HG03460 (cell line): ENCODE measurements at regions not wholly inside any gene's neighbourhood (a gene's known extent, or its start where the extent isn't known, plus 50 kb on each side); places are given as distances from the start of the nearest gene placed in this dataset.

Source experiments
- ATAC-seq: cut with Tn5 transposase; IDR thresholded peaks from one replicate; pipeline ENCODE4 v1.9.1; 2021; ENCODE audit not compliant: unreplicated experiment

GRCh38 chr12:19572920-19573558 lies 133.7 kb downstream of the AEBP2 start:
- peak; percentile 79 for ATAC-seq

DNA sequence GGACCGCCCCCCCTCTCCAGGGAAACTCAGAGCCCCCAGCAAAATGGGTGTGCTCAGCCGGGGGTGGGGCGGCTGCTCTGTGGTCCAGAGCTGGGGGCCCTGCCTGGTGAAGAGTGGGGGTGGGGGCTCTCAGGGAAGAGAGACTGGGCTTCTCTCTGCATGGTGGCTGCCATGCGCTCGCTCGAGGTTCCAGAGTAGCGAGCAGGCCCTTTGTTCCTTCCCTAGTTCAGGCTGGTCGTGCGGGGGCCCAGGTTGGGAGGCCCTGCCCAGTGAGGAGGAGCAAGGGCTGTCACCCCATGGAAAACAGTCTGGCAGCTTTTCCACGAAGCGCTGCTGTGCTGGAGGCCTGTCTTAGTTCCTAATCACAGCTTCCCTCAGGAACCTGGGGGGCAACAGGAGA lies 134.6 kb downstream of the AEBP2 start:
- ATAC-seq: no peak

GRCh38 chr12:19574601-19575000 lies 135.3 kb downstream of the AEBP2 start:
- ATAC-seq: peak; percentile 48

- ATAC-seq: no peak
These were observed 136.3 kb downstream of the AEBP2 start for GRCh38 chr12:19575337-19576243.

DNA sequence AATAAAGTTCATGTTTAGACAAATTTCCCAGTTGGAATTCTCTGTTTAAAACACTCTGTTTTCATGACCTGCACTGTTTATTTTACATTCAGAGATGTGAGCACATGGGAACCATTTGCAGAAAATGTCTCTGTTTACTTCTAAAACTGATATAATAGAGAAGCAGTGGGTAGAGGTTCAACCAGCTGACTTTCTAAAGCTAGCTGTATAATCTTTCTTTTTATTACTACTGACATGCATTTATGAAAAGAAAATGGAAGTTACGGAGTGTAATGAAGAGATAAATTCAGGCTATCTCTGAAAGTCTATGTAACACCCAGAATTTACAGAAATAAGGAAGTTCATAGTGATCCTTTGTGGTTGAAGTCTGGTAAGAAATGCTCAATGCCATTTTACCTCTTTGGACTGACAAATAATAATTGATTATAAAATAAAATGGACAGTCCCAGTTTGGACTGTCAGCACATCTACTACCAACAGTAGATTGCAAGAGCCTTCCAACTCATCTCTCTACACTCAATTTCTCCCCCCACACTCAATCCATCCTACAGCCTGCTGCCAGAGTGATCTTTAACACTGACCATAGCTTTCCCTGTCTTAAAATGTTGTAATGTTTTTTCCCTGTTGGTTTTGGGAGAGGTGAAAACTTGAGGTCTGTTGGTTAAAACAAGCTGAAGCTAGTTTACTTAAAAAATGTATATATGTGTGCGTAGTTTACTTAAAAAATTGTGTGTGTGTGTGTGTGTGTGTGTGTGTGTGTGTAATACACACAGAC lies 137.4 kb downstream of the AEBP2 start:
- no peak for ATAC-seq

GRCh38 chr12:19577281-19577530 lies 137.9 kb downstream of the AEBP2 start:
- ATAC-seq: no peak

GRCh38 chr12:19584732-19585131 lies 145.4 kb downstream of the AEBP2 start:
- ATAC-seq: no peak

DNA sequence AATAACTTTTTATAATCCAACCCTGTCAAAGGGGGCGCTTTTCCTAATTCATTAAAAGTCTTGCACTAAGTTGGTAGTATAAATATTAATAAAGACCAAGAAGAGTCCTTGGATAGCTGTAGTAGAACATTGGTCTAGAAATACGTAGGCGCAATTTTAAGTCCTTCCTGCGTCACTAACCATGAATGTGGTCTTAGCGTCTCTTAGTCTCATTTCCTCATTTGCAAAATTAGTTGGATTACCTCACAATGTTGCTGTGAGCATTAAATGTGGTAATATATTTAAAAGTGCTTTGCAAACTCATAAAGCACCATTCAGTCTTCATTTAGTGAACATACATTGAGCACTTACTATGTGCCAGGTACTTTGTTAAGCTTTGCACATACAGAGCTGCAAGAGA lies 149.7 kb downstream of the AEBP2 start:
- ATAC-seq: no peak

DNA sequence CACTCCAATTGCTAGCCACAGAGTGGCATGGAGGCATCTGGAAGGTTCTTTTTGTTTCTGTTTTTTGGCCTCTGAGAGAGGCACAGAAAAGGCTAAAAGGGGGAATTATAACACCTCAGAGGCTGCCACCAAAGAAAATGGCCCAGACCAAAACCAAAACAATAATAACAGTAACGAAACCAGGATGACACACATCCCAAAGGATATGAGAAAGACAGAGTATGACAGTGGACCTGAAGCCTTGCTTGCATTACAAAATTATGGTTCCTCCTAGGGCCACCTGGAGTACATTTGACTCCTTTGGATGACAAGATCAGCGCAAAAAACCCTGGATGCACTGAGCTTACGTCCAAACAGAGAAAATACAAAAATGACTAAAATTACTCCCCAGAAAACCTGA lies 152.7 kb downstream of the AEBP2 start:
- no peak for ATAC-seq

DNA sequence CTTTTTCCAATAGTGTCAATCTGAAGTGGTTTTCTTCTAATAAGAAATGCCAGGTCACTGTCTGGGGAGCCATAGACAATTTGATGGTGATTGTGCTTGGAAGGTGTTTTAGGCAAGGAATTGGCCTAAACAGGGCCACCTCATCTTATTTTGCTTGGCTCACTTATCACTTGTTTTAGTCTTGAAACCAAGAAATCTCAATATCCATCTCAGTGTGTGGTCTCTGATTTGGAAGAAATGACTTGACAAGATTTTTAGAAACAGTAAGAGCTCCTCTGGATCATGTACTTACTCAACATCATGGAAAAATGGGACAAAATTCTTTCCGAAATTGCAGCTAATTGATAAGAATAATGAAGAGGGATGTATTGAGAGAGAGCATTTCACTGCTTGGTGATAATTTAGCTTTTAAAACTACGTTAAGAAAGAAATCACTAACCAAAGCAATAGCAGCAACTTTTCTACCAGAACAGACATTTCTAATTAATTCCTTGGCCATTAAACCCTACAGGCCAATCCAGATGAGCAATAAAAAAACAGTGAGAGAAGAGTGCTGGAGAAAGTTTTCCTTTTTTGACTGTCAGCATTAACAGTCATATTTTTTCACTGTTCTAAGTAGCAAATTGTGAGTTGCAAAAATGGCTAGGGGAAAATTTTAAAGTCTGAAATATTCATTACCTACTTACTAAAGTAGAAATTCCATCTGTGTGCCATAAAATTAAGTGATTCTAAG lies 157.3 kb downstream of the AEBP2 start:
- no peak for ATAC-seq

DNA sequence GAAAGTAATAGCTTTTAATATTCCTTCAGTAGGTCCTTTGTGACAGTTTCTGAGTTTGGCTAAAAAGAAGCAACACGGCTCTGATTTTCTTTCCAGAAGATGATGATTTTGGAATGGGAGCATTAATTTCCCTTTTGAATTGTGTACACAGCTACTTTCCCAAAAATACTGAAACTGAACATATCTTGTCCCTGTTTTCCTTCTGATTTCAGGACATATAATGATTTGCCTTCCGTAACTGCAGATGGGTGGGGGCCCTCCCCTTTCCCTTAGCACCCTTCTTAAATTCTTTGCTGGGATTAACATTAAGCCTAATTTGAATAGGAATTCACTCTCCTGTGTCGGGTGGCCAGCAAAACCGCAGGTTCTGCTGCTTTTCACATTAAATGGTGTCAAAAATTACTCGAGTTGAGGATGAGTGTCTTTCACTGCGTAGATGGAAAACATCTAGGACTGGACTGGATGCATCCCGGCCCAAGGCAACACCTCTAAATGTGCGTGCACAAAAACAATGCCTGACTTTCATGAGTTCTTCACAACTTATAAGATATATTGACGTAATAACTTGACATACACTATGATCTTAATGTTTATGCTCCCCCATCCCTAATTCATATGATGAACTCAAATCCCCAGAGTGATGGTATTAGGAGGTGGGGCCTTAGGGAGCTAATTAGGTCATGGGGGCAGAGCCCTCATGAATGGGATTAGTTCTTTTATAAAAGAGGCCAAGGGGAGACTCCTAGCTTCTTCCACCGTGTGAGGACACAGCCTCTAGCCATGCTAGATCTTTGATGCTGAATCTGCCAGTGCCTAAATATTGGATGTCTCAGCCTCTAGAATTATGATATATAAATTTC lies 158.1 kb downstream of the AEBP2 start:
- ATAC-seq: no peak

GRCh38 chr12:19605720-19606119 lies 166.4 kb downstream of the AEBP2 start:
- no peak for ATAC-seq

- no peak for ATAC-seq
These were observed 168.7 kb downstream of the AEBP2 start for GRCh38 chr12:19608039-19608438.

DNA sequence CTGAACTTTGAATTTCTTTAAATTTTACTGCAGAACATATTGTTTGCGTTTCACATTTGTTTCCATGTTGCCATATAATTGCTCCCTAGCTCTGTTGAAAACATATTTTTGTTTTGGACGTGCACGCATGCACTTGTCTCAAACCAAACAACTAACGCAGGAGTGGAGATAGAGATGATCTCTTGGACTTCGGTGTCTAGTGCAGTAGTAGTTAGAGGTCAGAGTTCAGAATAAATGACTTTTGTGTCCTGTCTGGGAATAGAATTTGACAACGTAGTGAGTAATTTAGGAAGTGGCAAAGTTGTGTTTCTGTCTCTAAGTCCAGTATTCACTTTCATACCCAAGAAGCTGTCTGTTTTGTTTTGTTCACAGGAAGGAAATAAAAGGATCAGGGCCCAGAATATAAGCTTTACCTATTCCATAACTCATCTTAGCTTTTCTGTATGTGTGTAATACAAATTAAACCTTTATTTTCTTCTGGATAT lies 173.8 kb downstream of the AEBP2 start:
- ATAC-seq: no peak

DNA sequence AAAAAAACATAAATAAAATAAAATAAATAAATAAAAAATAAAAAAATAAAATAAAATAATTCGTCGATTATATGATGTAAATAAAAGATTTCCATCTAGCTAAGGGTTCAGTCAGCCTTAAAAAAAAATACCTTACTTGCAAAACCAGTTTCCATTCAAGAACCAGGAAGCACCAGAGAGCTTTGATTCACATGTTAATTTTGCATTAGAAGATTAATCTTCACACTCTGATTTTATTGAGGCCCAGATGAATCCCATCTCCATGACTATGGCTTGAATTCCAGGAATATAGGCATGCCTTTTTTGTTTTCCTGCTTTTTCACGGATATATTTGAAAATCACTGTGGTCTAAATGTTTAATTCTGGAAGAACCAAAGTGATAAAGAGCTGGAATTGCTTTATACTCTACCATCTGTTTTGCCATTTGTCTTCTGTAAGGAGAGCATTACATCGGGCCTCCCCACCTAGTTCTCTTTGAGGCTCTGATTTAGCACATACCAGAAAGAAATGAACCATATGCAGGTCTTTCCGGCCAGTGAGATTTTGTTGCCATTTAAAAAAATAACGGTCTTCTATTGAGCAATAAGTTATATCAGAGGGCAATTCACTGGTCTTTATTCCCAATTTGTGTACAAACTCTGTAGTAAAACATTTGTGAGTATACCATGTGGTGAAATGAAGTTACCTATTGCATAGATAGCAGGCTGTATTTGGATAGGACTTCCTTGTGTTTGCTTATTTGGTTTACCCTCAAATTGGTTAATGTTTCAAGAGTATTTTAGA lies 175.5 kb downstream of the AEBP2 start:
- no peak for ATAC-seq

GRCh38 chr12:19615384-19615725 lies 176.1 kb downstream of the AEBP2 start:
- no peak for ATAC-seq

GRCh38 chr12:19616781-19617180 lies 177.5 kb downstream of the AEBP2 start:
- ATAC-seq: no peak

DNA sequence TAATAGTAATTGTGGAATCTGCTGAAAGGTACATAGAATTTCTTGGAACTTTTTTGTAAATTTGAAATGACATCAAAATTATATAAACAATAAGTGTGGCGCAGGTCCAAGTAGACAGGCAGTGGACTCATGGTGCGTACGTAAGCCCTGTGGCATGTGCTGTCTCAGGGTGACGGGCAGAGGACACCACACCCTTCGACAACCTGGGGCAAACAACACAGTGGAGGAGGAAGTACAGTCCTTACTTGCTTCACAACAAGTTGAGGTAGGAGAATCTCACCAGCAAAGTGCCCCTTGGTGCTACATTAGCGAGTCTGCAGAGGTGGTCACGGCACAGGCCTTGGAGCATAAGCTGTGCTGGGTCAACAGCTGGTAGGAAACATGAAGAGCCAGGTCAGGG lies 180.9 kb downstream of the AEBP2 start:
- no peak for ATAC-seq

GRCh38 chr12:19623751-19624399 lies 184.6 kb downstream of the AEBP2 start:
- ATAC-seq: no peak
